Left kidney (tissue), 1 donor: ENCODE measurements at regions not wholly inside any gene's neighbourhood (a gene's known extent, or its start where the extent isn't known, plus 50 kb on each side); places are given as distances from the start of the nearest gene placed in this dataset.
A peak's percentile ranks its signal among the peaks of the same experiment; 100 is the strongest.
"Not testable (repeated sequence)": the region's sequence is repeated elsewhere in the genome, so short reads cannot be mapped to it uniquely, and the experiment has no call there.

Experiments used
- DNase-seq: peaks from one replicate; pipeline ENCODE4 v3.0.0-alpha.2; 2013

- no peak for DNase-seq
Observed at GRCh38 chr18:10354241-10354811, 100.1 kb upstream of the APCDD1 start.

GRCh38 chr18:10354890-10355289 is 99.5 kb upstream of the APCDD1 start:
- DNase-seq = no peak

DNA sequence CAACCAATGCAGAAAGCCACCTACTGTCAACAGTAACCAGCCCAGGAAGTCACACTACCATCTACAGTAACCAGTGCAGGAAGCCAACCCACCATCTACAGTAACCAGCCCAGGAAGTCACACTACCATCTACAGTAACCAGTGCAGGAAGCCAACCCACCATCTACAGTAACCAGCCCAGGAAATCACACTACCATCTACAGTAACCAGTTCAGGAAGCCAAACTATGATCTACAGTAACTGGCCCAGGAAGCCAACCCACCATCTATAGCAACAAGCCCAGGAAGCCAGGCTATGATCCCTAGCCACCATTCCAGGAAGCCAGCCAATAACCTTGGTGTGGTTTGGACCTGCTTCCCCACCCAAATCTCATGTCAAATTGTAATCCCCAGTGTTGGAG is 97.4 kb upstream of the APCDD1 start:
- not testable (repeated sequence) for DNase-seq

- no peak for DNase-seq
Observed at GRCh38 chr18:10361660-10362059, 92.8 kb upstream of the APCDD1 start.

DNA sequence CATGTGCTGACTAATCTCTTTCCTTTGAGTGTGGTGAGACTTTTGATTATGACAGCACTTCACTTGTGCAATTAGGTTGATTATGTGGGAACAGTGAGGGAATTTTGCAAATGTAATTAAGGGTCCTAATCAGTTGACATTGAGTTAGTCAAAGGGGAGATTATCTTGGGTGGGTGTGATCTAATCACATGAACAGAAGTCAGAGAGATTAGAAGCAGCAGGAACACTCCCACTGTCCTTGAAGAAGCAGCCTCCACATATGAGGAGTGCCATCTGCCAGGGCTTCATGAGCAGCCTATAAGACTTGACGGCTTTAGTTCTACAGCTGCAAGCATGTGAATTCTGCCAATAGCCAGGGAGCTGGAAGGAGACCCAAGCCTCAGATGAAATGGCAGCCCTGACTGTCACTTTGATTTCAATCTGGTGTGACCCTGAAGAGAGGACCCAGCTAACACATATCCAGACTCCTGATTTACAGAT is 89.4 kb upstream of the APCDD1 start:
- no peak for DNase-seq

GRCh38 chr18:10365901-10366300 is 88.5 kb upstream of the APCDD1 start:
- DNase-seq = no peak

- DNase-seq = no peak
Observed at GRCh38 chr18:10367836-10368235, 86.6 kb upstream of the APCDD1 start.

- no peak for DNase-seq
Observed at GRCh38 chr18:10368456-10369453, 85.7 kb upstream of the APCDD1 start.

GRCh38 chr18:10370716-10371115 is 83.7 kb upstream of the APCDD1 start:
- no peak for DNase-seq

- DNase-seq = no peak
Observed at GRCh38 chr18:10371165-10371564, 83.3 kb upstream of the APCDD1 start.

- no peak for DNase-seq
Observed at GRCh38 chr18:10374195-10374594, 80.2 kb upstream of the APCDD1 start.

DNA sequence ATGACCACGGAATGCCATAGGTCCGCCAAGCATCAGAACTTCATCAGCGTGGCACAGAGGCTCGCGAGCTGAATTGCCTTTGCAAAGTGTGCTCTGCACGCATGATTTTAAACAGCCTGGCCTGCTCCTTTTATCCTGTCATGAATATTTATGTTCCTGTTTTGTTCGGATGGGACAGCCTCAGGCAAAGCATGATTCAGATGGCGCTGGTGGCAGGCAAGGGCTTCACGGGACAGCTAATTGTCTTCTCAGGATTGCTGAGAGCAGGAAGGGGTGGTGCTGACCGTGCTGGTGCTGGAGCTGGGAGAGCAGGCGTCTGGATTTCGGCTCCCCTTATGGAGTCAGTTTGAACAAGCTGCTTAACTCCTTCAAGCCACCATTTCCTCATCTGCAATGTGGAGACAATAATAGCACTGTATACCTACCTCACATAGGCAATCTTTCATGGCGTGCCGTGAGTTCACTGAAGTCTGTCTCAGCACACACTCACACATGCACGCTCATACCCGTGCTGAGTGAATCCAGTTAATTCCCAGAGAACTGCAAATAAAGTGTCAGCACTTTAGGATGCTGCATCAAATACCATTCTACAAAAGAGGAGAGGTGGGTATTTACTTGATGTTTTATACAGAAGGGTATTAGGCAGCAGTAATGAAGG is 79.7 kb upstream of the APCDD1 start:
- DNase-seq = no peak

DNA sequence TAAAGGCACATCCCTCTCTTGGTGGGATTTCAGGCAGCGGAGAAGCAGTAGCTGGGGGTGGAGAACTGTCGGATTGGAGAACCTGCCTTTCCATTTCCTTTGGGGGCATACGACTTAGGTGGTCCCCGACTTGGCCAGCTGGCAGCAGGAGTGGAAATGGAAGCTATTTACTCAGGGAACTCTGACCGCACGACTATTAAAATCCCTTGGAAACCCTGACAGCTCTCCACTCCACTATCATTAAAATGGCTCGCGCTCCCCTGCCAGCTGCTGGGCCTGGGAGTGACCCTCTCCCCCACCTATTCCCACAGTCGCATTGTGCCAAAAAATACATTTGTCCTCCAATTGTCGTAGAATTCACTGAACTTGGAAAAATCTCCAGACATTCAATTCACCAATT is 77.7 kb upstream of the APCDD1 start:
- DNase-seq = peak; percentile 61

DNA sequence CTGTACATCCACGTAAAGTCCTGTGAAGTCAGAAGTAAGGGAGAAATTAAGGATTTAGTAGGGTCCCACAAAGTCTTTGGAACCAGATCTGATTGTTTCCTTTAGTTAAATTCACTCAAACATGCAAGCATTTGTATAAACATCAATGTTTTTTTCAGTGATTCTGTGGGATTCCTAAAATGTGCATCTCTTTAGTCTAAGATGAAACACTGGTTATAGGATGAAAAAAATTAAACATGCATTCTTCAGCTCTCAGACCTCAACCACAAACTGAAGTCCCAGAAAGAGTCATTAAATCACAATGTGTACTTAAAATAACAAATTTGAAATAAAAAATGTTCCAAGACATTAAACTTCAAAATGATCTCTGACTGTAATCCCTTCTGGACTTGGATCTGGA is 76.5 kb upstream of the APCDD1 start:
- DNase-seq = no peak

DNA sequence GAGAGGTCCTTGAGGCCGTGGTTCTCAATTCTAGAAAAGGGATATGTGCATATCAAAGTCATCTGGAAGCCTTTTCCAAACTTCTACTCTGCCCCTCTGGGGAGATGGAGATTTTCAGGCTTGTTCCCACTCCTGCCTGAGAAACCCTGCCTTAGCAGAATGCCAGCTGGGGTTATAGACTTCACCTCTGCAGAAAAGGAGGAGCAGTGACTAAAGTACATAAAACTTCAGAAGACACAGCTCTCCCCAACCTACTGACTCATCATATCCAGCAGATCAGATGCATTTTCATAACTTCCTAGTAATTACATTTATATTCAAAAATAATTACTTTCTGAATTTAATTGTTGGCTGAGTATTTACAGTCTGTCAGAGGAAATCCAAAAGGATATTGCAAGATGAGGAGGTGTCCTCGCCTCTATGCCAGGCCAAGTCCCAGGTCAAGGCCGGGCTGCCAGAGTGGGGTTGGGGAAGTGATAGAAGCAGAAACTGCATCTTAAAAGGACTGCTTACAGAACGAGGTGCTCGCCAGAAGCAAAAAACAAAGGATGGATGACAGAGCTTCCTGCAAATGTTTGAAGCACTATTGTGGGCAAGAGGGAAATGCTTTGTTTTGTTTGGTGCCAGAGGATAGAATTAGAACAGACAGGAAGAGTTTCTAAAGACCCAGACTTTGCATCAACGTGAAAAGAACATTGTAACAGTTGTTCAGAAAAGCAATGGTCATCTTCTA is 75.6 kb upstream of the APCDD1 start:
- no peak for DNase-seq

GRCh38 chr18:10379522-10379921 is 74.9 kb upstream of the APCDD1 start:
- DNase-seq = no peak

DNA sequence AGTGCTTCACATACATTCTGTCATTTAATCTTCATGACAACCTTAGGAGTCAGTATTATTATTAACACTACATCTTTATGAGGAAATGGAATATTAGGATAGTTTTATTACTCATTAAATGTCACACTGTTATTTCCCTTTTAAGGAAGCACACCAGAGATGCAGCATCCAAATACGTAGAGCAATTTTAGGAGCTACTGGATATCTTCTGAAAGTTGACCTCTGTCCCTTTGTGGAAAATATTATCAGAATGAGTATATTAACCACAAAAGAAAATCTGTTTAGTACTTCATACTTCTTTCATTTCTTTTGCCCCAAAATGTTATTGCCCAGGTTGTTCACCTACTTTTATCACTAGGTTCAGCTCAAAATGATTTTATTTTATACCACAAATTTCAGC is 72.9 kb upstream of the APCDD1 start:
- DNase-seq = no peak

DNA sequence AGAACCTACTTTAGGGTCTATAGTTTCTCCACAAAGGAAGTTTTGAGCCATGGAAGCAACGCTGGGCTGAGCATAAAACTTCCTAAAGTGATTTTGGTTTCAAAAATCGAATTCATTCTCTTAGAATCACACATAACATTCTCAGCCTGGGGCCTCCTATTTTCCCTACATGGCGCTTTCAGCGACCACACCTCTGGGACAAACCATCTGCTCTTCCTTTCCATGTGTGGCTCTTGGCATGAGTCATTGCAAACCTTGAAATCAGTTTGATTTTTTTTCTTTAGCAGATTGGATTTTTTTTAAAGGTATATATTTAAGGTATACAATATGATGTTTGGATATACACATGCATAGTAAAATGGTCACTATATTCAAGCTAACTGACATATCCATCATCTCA is 72.5 kb upstream of the APCDD1 start:
- DNase-seq = no peak

DNA sequence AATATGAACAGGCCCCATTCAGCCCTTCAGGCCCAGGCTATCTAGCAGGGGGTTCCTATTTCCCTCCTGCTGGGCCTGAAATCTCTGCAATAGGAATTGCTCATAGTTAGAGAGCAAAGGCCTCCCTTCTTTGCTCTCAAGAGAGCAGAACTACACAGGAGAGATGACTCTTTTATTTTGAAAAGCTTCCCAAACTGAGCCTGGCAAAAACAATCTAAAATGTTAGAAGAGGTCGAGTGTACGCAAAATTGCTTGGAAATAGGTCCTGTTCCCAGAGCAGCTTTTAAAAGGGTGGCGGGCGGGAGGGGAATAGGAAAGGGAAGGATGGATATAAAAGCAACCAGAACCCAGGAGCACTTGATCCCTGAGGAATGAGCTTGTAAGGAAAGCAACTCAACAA is 68.4 kb upstream of the APCDD1 start:
- no peak for DNase-seq

DNA sequence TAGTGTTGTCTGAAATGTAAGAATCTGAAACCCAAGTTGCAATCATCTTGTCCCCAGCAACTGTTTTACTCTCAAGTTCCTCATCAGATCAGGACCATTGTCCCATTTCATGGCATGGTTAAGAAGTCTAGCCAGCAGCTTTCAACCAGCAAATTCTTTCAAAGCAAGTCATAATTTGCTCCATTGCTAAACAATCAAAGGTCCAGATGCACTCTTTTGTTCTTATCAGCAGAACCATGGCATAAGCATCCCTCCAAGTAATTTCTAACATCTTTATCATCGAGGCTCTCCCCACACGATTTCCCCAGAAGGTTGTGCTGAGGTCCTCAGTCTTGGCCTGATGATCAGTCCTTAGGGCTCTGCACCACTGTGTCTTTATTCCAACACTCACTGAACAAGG is 67.5 kb upstream of the APCDD1 start:
- no peak for DNase-seq

- DNase-seq = no peak
Observed at GRCh38 chr18:10387399-10387798, 67.0 kb upstream of the APCDD1 start.

DNA sequence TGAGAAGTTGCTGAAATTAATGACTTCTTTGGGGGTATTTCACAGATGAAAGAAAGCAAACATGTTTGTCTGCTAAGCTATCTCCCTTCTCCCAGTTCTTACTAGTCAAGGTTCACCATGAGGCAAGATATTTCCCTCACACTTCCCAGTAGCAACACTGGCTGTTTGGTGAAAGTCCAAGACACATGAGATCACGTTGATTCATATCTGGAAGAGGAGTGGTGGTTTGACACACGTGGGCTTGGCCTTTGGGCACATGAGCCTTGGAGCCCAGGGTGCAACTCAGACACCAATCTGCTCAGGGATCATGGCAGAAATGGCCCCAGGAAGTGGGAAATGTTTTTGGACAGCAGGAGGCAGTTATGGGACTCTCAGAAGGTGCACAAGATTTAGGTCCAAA is 66.1 kb upstream of the APCDD1 start:
- no peak for DNase-seq
